GM21390 (cell line): ENCODE measurements at regions not wholly inside any gene's neighbourhood (a gene's known extent, or its start where the extent isn't known, plus 50 kb on each side); places are given as distances from the start of the nearest gene placed in this dataset.
"Not testable (repeated sequence)": the region's sequence is repeated elsewhere in the genome, so short reads cannot be mapped to it uniquely, and the experiment has no call there.

Experiments
- ATAC-seq: cut with Tn5 transposase; IDR thresholded peaks from one replicate; pipeline ENCODE4 v1.9.1; 2021; ENCODE audit not compliant: unreplicated experiment

DNA sequence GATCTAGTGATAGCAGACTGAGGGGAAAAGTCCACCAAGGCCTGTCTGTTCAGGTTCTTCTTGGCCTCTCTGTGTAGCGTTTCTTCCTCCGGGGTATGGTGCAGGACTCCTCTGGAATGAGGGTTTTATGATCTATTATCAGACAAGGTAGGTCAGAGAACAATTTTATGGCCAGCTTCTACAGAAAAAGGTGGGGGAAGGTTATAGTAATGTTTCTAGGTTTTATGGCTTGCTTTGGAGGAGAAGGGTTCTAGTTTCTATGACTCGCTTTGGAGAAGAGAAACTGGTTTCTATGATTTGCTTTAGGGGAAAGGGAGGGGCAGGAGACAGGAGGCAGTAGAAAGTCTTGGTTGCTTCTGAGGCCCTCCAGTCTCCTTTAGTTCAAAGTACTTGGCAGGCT lies 144.8 kb upstream of the LAMA2 start:
- peak; percentile 92 for ATAC-seq

DNA sequence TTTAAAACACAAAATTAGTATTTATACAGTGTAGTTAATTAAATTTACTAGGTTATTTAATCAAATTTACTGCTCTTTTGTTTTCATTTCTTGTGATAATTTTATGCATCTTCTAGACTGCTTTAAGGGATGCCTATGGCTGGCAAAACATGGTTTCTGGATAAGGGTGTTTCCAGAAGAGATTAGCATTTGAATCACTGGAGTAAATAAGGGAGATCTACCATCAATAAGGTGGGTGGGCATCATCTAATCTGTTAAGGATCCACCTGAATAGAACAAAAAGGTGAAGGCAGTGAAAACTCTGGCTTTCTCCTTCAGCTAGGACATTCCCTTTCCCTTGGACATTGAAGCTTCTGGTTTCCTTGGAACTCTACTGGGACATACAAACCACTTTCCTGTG lies 146.2 kb upstream of the LAMA2 start:
- no peak for ATAC-seq

DNA sequence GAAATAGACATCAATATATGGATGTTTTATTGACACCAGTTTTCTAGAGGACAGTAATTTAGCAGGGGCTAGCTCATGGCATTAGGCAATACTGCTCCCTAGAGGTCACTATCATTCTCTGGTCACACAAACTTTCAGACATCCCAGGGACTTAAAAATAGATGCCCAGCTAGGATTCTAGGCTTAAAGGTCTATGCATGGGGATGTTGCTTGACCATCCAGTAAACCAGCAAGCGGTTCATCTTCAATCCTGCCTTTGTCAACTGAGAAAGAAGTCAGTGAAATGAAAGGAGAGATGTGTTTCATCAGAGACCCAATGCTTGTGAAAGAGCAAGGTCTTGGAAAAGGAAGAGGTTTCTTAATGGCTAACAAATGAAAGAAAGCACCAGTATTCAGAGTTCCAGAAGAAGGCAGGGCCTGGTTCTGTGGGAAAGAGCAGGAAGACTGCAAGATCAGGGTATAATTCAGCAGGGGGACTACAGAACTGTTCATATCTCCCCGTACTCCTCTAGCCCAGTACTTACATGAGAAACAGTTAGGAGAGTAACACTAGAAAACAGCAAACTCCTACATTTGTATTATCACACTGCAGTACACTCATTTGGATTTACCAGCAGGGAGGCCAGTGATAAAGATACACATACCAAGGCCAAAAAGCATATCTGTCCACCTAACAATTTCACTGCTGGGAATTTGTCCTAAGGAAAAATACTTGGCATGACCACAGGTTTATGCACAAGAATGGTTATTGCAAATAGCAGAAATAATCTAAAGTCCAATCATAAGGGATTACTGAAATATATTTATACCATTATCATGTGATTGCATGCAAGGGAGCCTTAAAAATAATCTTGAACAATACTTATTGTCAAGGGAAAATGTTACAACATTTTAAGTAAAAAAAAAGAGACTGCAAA lies 151.4 kb upstream of the LAMA2 start:
- ATAC-seq: no peak

DNA sequence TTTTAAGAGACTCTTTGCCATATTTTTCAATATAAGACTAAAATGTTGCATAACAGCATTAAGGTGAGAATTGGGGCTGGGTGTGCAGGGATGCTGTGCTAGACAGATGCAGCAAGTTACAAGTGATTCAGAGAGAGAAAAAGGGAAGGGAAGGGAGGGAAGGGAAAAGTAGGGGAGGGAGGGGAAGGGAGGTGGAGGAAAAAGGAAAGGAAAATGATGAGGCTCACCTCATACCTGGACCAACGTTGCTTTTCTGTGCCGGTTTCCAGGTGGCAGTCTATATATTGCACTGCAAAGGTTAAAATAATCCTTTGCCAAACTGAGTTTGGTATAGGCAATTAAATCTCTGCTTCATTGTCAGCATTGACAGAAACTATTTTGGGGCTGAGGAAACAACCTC lies 155.4 kb upstream of the LAMA2 start:
- no peak for ATAC-seq

DNA sequence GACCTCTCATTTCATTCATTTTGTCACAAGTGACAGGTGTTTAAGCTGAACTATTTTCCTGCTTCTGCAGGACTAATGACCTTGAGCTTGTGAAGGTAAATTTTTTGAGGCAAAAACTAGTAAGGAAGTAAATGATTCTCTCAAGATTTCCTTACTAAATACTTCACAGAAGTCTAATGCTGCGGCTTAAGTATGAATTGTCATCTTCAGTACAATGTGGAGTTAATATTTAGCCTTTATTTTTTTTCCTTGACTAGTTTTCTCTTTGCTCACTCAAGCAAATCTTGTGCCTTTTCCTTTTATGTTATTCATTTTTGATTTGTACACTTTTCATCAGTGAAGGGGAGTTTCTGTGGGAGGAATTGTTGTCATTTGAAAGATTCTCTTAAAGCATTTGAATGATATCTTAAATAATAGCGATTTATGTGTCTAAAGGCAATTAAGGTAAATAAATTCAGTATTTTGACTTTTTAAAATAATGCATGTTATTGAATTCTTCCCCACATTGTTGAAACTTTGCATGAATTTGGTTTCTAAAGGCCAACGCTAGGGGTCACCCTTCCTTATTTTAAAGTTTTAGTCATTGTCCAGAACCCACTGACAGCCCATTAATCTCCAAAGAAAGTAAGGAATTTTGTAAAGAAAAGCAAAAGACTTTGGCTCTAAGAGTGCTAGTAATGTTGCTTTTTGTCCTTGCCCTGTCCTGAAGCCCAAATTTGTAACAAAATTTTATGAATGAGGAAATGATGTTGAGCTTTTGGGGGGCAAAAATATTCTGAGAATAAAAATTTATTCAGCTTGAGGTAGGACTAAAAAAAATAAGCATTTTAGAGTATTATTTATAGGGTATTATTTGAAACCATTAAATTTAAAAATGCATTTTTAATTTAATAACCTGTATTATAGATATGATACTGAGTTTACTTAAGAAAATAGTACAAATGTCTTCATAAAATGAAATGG lies 157.4 kb upstream of the LAMA2 start:
- ATAC-seq: no peak

DNA sequence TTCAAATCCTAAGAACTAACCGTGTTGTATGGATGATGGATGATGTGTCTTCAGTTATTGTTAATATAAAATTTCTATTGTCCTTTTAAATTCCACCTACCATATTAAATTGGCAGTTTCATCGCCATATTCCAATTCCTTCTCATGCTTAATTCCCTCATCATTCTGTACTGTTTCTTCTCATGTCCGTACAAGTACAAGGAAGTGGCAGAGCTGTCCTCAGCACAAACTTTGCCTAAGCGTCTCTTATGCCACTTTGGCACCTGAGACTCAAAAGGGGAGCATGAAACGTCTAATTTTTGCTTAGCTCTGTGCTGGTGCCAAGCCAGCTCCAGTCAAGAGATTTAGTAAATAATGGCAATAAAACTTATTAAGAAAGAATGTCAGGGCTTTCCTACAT lies 158.2 kb upstream of the LAMA2 start:
- ATAC-seq: no peak

DNA sequence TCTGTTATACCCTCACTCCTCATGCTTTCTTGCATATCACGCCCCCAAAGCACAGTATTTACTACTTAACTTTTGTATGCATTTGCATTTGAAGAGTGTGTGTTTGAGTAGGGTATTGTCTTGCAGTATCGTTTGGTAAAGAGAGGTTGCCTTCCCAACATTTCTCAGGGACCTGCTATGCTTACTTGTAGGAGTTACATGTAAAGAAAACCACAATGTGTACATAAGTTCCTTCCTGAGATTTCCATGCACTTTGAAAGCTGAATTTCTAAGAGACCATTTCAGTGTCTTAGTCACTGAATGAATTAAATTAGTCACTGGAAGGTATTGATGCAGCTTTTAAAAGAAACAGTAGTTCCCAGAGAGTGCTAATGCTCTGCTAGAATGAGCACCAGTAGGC lies 159.3 kb upstream of the LAMA2 start:
- no peak for ATAC-seq

DNA sequence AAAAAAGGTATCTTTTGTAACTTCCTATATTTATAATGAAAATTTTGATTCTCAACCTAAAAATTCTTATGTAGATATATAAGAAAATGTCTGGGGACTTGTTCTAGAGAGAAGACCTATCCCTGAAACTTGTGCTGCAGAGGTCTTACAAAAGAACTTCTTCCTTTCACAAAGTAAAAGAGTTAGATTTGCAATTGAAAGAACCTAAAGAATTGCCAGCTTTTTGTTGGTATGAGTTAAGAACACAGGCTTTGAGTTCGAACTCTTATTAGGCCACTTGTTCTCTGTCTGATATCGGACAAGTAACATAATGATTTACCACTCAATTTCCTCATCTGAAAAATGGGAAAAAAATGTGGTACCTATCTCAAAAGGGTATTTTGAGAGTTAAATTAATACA lies 162.0 kb upstream of the LAMA2 start:
- ATAC-seq: no peak

DNA sequence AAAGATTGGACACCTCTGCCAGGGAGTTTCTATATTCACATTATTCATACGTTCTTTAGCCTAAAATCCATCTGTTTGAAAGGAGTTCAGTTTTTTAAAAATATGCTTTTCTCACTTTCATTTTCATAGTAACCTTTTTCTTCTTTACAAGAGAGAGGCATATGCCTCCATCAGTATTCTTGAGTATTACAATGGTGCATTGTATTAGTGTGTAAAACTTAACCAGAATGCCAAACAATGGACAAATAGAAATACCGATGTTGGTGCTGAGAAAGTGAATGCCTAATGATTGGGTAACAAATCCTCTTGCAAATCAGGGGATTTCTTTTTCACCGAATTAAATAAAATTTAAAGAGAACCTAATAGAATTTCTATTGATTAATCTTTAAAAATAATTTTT lies 163.2 kb upstream of the LAMA2 start:
- no peak for ATAC-seq

DNA sequence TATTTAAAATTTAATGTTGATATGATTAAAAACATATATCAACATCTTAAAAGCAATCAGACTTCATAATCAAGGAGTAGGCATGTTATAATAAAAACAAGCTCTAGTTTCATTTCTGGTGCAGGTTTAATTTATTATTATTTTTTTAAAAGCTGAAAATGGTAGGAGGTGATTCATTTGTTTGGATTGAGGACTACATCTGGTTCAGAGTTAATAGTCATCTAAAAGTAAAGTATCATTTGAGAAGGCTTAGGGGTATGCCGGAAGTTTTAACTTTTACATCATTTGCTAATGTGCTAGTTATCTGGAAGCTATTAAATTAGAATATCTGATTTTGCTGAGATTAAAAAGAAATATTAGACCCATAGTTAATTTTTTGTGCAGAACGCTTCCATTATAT lies 169.5 kb upstream of the LAMA2 start:
- ATAC-seq: no peak

DNA sequence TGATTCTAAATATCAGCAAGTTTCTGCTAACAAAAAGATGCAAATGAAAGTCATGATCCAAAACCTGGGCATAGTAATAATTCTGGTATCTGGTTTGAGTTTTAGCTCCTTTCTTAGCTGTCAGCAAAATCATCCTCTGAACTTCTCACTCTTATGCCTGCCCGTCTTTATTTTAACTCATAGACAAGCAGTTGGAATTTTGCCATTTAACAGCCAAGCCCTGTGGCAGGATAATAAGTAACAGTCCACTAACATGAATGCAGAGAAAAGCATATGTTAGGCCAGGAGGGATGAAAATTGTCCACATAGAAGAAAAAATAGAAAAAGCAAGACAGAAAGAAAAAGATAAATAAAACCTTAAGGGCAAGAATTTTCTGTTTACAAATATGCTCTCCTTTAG lies 170.0 kb upstream of the LAMA2 start:
- no peak for ATAC-seq

DNA sequence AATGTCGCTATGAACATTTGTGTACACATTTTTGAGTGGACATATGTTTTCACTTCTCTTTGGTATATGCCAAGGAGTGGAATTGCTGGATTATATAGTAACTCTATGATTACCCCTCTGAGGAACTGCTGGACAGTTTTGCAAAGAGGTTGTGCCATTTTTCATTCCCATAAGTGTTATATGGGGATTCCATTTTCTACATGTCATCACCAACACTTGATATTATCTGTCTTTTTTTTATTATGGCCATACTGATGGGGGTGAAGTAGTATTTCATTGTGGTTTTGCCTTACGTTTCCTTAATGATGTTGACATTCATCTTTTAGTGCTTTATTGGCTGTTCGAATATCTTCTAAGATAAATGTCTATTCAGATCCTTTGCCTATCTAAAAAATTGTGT lies 171.8 kb upstream of the LAMA2 start:
- ATAC-seq: no peak

DNA sequence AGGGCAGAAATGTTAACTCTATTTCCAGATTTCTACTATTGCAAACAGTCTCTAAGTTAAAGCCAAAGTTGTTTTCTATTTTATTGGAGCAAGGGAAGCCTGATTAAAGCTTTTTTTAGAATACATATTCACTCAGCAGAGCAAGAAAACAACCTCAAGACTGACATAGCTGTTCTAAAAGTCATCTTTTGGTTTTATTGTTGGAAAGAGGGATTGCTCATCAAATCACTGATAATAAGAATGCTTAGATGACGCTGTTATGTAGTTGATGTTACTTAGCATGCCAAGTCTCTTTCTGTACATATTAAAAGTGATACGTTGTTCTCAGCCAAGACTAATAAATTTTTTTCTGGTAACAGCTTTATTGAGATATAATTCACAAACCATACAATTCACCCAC lies 172.6 kb upstream of the LAMA2 start:
- ATAC-seq: no peak

DNA sequence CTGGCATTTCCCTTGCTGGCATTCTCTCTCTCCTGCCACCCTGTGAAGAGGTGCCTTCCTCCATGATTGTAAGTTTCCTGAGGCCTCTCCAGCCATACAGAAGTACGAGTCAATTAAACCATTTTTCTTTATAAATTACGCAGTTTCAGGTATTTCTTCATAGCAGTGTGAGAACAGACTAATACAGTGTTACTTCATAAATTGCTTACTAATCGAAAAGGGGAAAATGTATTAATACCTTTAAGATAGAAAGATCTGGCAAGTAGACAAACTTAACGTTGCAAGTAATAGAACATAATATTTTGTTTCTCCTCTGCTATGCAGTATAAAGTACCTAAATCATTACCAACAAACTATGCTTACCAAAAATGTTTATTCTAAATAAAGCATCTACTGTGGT lies 178.3 kb upstream of the LAMA2 start:
- no peak for ATAC-seq

DNA sequence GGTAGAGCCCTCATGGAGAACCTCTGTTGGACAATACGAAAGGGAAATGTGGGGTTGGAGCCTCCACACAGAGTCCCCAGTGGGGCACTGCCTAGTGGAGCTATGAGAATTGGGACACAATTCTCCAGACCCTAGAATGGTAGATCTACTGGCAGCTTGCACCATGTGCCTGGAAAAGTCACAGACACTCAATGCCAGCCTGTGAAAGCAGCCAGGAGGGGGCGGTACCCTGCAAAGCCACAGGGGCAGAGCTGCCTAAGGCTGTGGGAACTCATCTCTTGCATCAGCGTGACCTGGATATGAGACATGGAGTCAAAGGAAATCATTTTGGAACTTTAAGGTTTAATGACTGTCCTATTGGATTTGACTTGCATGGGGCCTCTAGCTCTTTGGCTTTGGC lies 179.1 kb upstream of the LAMA2 start:
- ATAC-seq: not testable (repeated sequence)

DNA sequence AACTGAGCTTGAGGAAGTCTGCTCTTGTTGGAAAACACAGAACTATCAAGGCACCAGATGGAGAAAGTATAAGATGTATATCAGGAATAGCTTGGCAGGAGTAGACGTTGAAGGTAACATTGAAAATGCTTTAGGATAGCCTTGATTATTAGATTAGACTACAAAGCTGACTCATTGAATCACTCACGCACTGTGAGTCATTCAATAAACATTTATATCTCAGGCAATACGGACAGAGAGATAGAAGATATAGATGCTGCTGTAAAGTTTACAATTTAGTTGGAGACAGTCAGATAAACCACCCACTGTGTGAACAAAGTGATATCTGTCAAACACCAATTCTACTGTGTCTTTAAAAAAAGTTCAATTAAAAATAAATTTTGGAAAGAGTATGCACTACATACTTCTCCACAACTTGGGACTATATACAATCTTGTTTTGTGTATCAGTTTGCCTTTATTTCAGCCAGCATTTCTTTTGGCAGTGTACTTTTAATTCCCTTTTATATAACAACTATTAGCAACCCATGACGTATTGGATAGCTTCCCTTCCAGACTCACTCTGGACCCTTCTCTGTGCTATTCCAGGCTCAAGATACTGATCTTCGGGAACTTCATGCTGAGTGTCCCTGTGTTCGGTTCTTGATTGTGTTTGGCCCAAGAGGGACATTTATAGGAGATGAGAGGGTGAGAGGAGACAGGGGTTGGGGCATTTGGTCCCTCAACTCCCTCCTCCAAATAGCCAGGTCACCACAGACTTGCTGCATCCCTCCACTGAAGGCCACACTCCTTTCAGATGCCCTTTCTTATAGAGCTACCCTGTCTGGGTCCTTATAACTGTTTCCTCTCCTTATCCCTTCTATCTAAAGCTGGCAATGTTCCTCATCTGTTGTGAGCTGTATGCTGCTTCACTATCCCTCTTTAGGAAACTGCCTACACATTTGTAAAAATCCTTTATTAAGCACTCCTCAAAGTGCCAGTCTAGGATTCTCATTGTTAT lies 176.6 kb upstream of the PTPRK start:
- ATAC-seq: no peak

DNA sequence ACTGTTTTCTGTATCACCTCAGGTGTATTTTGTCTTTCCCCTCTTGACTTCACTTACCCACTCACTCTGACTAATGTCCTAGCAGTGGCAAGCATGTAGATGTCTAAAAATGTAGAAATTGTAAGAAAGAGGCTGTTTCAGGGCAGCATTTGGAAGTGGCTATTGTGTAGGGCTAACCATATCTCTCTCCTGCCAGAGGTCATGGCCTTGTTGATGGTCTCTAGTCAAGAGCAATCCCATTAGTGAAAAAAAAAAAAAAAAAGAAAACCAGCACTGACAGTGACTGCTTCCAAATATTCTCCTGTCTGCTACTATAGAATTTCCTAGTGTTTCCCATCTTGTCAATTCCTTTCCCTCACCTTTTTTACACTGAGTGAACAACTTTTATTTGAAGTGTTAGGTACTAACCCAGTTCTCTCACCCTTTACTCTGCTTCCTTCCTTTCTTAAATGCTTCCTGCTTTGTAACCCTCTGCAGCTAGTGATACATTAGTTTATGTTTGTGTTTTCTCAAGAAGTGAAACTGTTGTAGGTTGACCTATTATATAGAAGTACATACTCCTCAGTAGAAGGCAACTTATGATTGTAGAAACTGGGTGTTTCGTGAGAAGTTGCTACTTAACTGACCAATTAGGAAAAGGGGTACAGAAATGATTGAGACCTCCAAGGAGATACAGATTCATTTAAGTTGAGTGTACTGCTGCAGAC lies 174.1 kb upstream of the PTPRK start:
- ATAC-seq: peak; percentile 76

DNA sequence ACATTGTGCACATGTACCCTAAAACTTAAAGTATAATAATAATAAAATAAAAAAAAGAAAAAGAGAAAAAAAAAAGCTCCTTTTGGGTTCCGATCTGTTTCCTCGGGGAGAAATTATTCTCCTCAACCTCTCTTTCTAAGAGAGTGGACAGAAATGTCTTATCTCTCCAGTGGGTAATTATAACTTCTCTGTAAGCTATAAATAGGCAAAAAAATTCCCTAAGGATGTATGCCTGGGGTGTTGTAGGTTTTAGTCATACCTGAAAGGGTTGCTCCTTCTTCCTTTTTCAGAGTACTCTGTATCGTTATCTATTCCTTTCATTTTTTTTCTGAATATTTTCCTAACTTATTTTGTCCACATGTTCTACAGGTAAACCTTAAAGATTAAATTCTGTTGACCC lies 169.7 kb upstream of the PTPRK start:
- ATAC-seq: no peak

DNA sequence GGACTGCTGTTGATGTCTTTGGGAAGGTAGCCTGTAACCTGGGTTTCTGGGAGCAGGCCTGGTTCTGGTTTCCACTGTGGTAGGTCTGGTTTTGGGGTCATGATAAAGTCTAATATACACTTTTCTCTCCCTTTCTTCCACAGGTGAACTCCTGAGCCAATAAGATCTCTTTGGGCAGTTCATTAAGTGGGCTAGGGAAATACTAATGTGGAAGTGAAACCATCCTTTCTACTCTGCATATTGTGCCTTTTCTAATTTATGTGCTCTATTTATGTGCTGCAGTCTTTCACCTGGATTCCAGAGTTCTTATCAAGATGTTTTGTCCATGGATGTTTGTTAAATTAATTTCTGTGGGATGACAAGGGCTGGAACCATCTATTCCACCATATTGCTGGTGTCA lies 165.7 kb upstream of the PTPRK start:
- ATAC-seq: peak; percentile 50

DNA sequence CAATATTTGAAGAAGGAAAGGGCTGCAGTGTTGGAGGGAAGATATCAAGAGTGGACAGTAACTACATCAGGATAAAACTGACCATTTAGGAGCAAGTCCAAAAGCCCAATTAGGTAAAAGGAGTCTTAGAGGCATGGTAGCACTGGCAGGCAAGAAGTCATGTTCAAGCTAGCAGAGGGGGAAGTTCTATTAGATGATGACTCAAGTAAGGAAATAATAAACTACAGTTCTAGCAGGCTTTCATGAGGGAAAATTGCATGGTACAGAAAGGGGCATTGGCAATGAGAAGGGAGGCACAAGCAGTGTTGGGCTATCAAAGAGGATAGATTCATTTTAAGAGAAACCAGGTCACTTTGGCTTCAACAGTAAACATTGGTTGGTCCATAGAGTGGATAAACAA lies 156.1 kb upstream of the PTPRK start:
- no peak for ATAC-seq
